Peyer's patch (tissue), 4 donors: ENCODE measurements at regions not wholly inside any gene's neighbourhood (a gene's known extent, or its start where the extent isn't known, plus 50 kb on each side); places are given as distances from the start of the nearest gene placed in this dataset.

Experiments used
- CTCF ChIP-seq, 6 experiments: fragments of 450-650 bp in 4 of 6; fragments of 200-600 bp in 2 of 6; sonication (generic) in 1 of 6; IDR thresholded peaks; one replicate each; pipeline ENCODE4 v1.5.1; 2017 to 2019; ENCODE audit warnings: antibody characterized with exemption in 6 of 6, mild to moderate bottlenecking in 3 of 6, moderate library complexity in 1 of 6
- POLR2A ChIP-seq, 2 donors: fragments of 450-650 bp; IDR thresholded peaks; one replicate each; pipeline ENCODE4 v1.5.1; 2017; ENCODE audit warnings: antibody characterized with exemption in 2 of 2, mild to moderate bottlenecking in 2 of 2, moderate library complexity in 2 of 2

- TF ChIP-seq POLR2A (IDR thresholded peaks at IDR 0.05) (no peak), CTCF (IDR thresholded peaks at IDR 0.05) (no peak)
Observed at GRCh38 chr2:224111576-224111975, 72.5 kb upstream of the SERPINE2 start.
